Fibroblast of pulmonary artery (primary cell): ENCODE measurements at regions not wholly inside any gene's neighbourhood (a gene's known extent, or its start where the extent isn't known, plus 50 kb on each side); places are given as distances from the start of the nearest gene placed in this dataset.

Experiments
- DNase-seq: peaks from one replicate; pipeline ENCODE4 v3.0.0-alpha.2; 2010; ENCODE audit warnings: low read depth
- H3K4me3 ChIP-seq: replicated peaks from 2 replicates; pipeline ENCODE4 v1.5.1; 2011; ENCODE audit warnings: low read depth, mild to moderate bottlenecking, control low read depth, low read length, moderate library complexity
- TF ChIP-seq, protein P1 (sequence below): IDR thresholded peaks from 2 replicates; pipeline ENCODE4 v1.5.1; 2011; ENCODE audit warnings: mild to moderate bottlenecking, control low read depth, low read length, inconsistent platforms; ENCODE audit errors: missing control alignments

DNA sequence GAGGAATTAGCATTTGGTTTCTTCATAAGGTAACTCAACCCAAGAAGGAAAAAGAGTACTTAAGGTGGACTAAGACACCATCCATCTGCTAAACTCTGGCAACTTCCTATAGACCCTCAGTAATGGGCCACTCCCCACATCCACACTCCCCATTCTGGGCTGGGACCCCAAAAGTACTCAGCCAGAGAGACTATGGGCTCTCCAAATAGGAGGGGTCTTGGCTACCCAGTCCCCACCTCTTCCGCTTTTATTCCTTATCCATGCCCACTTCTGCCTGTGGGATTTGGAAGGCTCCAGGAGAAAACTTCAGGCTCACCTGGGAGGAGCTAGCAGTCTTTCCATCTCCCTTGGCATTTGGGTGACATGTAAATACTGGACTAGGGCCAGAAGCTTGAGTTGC, 164.5 kb upstream of the CCL2 start:
- TF ChIP-seq, protein P1, sequence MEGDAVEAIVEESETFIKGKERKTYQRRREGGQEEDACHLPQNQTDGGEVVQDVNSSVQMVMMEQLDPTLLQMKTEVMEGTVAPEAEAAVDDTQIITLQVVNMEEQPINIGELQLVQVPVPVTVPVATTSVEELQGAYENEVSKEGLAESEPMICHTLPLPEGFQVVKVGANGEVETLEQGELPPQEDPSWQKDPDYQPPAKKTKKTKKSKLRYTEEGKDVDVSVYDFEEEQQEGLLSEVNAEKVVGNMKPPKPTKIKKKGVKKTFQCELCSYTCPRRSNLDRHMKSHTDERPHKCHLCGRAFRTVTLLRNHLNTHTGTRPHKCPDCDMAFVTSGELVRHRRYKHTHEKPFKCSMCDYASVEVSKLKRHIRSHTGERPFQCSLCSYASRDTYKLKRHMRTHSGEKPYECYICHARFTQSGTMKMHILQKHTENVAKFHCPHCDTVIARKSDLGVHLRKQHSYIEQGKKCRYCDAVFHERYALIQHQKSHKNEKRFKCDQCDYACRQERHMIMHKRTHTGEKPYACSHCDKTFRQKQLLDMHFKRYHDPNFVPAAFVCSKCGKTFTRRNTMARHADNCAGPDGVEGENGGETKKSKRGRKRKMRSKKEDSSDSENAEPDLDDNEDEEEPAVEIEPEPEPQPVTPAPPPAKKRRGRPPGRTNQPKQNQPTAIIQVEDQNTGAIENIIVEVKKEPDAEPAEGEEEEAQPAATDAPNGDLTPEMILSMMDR = no peak
- H3K4me3 ChIP-seq = no peak overlapping the region
- DNase-seq = no peak

DNA sequence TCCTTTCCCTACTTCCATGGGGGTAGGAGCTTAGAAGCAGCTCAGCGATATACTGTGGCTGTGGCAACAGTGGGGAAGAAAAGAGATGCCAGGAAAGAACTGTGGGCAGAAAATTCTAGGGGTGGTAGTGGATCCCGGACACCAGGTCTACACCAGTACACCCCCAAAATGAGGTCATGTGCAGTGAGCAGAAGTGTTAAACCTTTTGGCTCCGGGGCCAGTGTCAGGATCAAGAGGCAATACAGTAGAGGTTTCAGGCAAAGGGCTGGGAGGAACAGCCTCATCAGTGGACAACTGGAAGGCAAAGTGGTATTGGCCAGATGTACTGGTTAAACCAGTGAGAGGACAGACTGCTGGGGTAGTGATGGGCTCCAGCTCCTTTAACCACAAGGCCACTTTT, 163.1 kb upstream of the CCL2 start:
- H3K4me3 ChIP-seq = no peak overlapping the region
- TF ChIP-seq, protein P1 = no peak
- DNase-seq = no peak

DNA sequence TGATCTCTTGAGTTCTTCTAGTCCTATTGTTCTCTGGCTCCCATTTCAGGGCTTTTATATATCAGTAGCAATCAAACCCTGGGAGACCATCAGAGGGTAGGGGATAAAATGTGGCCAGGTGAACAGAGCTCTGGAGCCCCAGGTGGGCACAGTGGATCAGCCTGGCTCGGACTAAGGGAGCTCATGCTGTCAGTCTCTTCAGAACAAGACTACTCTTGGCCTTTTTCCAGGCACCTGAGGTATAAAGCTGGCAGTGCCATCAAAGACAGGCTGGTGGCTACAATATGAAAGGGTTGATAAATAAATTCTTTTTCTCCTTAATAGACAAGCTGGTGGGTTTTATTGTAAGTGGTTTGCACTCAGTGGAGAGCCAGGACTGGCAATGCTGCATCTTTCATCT, 160.0 kb upstream of the CCL2 start:
- no peak overlapping the region for H3K4me3 ChIP-seq
- TF ChIP-seq, protein P1 = no peak
- no peak for DNase-seq

DNA sequence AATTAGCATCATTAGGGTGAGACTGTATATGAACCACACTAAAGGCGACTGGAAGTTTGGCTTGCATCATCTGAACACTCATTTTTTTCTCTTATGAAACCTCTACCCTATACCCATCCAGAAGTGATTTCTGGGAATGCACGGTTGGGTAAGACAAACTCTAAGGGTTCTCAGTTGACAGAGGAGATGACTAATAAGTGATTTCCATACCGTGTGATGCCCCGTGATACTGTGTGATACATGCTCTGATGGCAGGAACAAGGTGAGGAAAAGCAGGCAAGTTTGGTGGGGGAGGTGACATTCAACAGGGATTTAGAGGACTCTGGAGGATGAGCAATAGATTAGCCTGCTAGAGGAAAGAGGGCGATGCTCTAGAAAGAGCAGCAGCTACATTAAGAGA, 156.4 kb upstream of the CCL2 start:
- DNase-seq = no peak
- TF ChIP-seq, protein P1 = no peak
- H3K4me3 ChIP-seq = no peak overlapping the region

DNA sequence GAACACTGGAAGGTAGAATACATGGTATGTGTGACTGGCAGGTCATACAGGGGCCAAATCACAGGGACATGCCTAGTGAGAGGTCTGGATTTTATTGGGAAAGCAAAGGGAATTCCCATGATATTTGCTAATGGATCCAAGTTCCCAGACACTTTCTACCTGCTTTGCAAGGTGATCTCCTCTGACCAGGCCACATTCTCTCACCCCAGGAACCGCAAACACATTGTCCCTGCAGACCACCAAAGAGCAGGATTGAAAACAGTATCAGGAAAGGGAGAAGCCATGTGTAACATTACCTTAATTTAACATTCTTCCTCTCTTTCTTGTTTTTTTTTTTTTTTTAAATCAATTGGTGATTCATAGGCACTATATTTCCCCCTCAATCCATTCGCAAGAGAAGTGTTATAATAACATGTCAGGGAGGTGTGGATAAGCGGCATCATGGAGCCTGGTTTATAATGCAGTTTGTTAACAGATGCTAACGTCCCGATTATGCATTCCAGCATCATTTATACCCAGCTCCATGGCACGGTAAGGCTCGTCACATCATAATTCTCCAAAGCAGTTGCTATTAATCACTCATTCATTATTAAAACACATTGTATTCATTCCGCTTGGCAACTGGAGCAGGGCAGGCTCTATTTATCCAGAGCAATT, 155.1 kb upstream of the CCL2 start:
- TF ChIP-seq, protein P1 = no peak
- H3K4me3 ChIP-seq = no peak overlapping the region
- DNase-seq = no peak

DNA sequence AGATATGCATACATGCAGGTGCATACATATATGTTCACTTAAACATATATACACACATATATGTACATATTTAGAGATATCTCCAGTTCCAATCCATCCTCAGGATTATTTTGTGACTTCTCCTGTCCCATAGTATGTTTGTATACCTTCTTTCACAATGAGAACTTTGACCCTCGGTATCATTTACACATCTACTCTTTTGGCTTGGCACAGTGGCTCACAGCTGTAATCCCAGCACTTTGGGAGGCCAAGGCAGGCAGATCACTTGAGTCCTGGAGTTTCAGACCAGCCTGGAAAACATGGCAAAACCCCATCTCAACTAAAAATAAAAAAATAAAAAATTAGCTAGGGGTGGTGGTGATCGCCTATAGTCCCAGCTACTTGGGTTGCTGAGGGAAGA, 148.1 kb upstream of the CCL2 start:
- TF ChIP-seq, protein P1 = no peak
- no peak for DNase-seq
- no peak overlapping the region for H3K4me3 ChIP-seq

DNA sequence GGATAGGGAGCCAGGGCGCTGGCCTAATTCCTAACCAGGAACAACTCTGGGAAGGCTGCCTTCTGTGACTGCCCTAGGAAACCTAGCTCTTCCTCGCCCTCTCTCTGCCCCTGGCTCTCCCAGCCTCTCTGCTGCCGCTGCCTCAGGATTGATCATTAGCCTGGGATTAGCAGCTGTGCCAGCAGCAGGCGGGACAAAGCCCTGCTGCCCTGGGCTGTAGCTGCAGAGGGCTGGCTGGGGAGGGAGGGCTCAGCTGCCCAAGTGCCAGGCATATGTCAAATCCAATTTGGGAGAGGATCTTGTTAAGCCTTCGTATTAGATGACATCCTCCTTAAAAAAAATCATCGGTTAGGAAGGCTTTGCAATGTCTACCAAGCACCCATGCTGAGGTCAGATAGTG, 144.8 kb upstream of the CCL2 start:
- no peak for DNase-seq
- H3K4me3 ChIP-seq = no peak overlapping the region
- TF ChIP-seq, protein P1 = no peak
